ENCODE measurements at regions not wholly inside any gene's neighbourhood (a gene's known extent, or its start where the extent isn't known, plus 50 kb on each side); places are given as distances from the start of the nearest gene placed in this dataset.

GRCh38 chr3:147797095-147797494 lies 387.9 kb downstream of the ZIC1 start:
- no peaks in the 10 kb centered on the region for H3K79me2 ChIP-seq (replicated peaks; ENCODE audit: insufficient read depth, low read length)
- no peak for TF ChIP-seq SMC3 (conservative IDR thresholded peaks at IDR 0.05; ENCODE audit: poor library complexity)
- TF ChIP-seq TAF1 (IDR thresholded peaks at IDR 0.05; ENCODE audit: low read depth) = no peak
- TF ChIP-seq MXI1 (conservative IDR thresholded peaks at IDR 0.05; ENCODE audit: poor library complexity, severe bottlenecking) = no peak
- TF ChIP-seq EZH2 (IDR thresholded peaks at IDR 0.05; ENCODE audit: borderline replicate concordance, insufficient read depth, low read length, poor library complexity, severe bottlenecking) = no peak
- no peak for TF ChIP-seq RAD21 (conservative IDR thresholded peaks at IDR 0.05)
- no peak for TF ChIP-seq EP300 (conservative IDR thresholded peaks at IDR 0.05; ENCODE audit: poor library complexity, severe bottlenecking)
- TF ChIP-seq POLR2AphosphoS5 (IDR thresholded peaks at IDR 0.05) = no peak
- no peak for TF ChIP-seq CTCF (IDR thresholded peaks at IDR 0.05; ENCODE audit: poor library complexity, severe bottlenecking)
- no peak for TF ChIP-seq REST (IDR thresholded peaks at IDR 0.05; ENCODE audit: borderline replicate concordance)
- no peaks in the 10 kb centered on the region for H3K36me3 ChIP-seq (ENCODE audit: insufficient read depth, low read length)
- H3F3A ChIP-seq (ENCODE audit: insufficient read depth, low read length, poor library complexity, severe bottlenecking) = no peaks in the 10 kb centered on the region
- H3K9ac ChIP-seq (ENCODE audit: low read length) = no peak overlapping the region
- H2AFZ ChIP-seq (ENCODE audit: low read depth, low read length) = no peak overlapping the region
- H4K20me1 ChIP-seq (ENCODE audit: insufficient read depth) = no peaks in the 10 kb centered on the region
- no peak overlapping the region for H3K4me2 ChIP-seq (ENCODE audit: low read length)
- H3K27ac ChIP-seq (ENCODE audit: low read length) = no peak overlapping the region
- no peaks in the 10 kb centered on the region for H3K9me3 ChIP-seq (ENCODE audit: low read length)
- no peaks in the 10 kb centered on the region for H3K27me3 ChIP-seq (ENCODE audit: insufficient read depth, low read depth, low read length)
- no peak overlapping the region for H3K4me3 ChIP-seq (ENCODE audit: low read length)
- no peaks in the 10 kb centered on the region for H3K9me2 ChIP-seq (ENCODE audit: insufficient read depth, low read length)

- Histone ChIP-seq H3K36me3 (ENCODE audit: insufficient read depth, low read length) (no peaks in the 10 kb centered on the region), H3K9me3 (ENCODE audit: low read length) (no peaks in the 10 kb centered on the region), H3K4me3 (ENCODE audit: low read length) (no peak overlapping the region), H3K27ac (ENCODE audit: low read length) (no peak overlapping the region), H3K9me2 (ENCODE audit: insufficient read depth, low read length) (no peaks in the 10 kb centered on the region), H3K9ac (ENCODE audit: low read length) (no peak overlapping the region), H3K4me2 (ENCODE audit: low read length) (no peak overlapping the region), H3K27me3 (ENCODE audit: insufficient read depth, low read depth, low read length) (no peaks in the 10 kb centered on the region), H2AFZ (ENCODE audit: low read depth, low read length) (no peak overlapping the region), H3F3A (ENCODE audit: insufficient read depth, low read length, poor library complexity, severe bottlenecking) (no peaks in the 10 kb centered on the region), H4K20me1 (ENCODE audit: insufficient read depth) (no peaks in the 10 kb centered on the region), H3K79me2 (replicated peaks; ENCODE audit: insufficient read depth, low read length) (no peaks in the 10 kb centered on the region)
- TF ChIP-seq SMC3 (conservative IDR thresholded peaks at IDR 0.05; ENCODE audit: poor library complexity) = no peak
- no peak for TF ChIP-seq REST (IDR thresholded peaks at IDR 0.05; ENCODE audit: borderline replicate concordance)
- no peak for TF ChIP-seq EZH2 (IDR thresholded peaks at IDR 0.05; ENCODE audit: borderline replicate concordance, insufficient read depth, low read length, poor library complexity, severe bottlenecking)
- no peak for TF ChIP-seq RAD21 (conservative IDR thresholded peaks at IDR 0.05)
- TF ChIP-seq POLR2AphosphoS5 (IDR thresholded peaks at IDR 0.05) = no peak
- TF ChIP-seq MXI1 (conservative IDR thresholded peaks at IDR 0.05; ENCODE audit: poor library complexity, severe bottlenecking) = no peak
- no peak for TF ChIP-seq CTCF (IDR thresholded peaks at IDR 0.05; ENCODE audit: poor library complexity, severe bottlenecking)
- no peak for TF ChIP-seq TAF1 (IDR thresholded peaks at IDR 0.05; ENCODE audit: low read depth)
- TF ChIP-seq EP300 (conservative IDR thresholded peaks at IDR 0.05; ENCODE audit: poor library complexity, severe bottlenecking) = no peak
Measured at GRCh38 chr3:147799601-147800000, 390.4 kb downstream of the ZIC1 start.
